Panc1 (cell line): ENCODE measurements at regions not wholly inside any gene's neighbourhood (a gene's known extent, or its start where the extent isn't known, plus 50 kb on each side); places are given as distances from the start of the nearest gene placed in this dataset.
"Not testable (repeated sequence)": the region's sequence is repeated elsewhere in the genome, so short reads cannot be mapped to it uniquely, and the experiment has no call there.

Experiments used
- POLR2AphosphoS5 ChIP-seq: IDR thresholded peaks from 2 replicates; pipeline ENCODE4 v1.6.1; 2012; ENCODE audit warnings: mild to moderate bottlenecking, low read depth, low read length, moderate library complexity
- SIN3A ChIP-seq: IDR thresholded peaks from 2 replicates; pipeline ENCODE4 v1.6.1; 2012; ENCODE audit warnings: low read depth, mild to moderate bottlenecking, low read length, moderate library complexity, borderline replicate concordance; ENCODE audit not compliant: insufficient read depth
- TCF7L2 ChIP-seq: IDR thresholded peaks from 2 replicates; pipeline ENCODE4 v1.6.1; 2011; ENCODE audit warnings: mild to moderate bottlenecking, low read depth, low read length, inconsistent platforms
- TF ChIP-seq, protein P1 (sequence below): fragments of 450-650 bp; IDR thresholded peaks from 2 replicates; pipeline ENCODE4 v1.5.1; 2017; ENCODE audit warnings: mild to moderate bottlenecking
- TF ChIP-seq, protein P2 (sequence below), 2 experiments: IDR thresholded peaks; 2 replicates each; pipeline ENCODE4 v1.6.1; 2011 to 2012; ENCODE audit warnings: low read depth in 2 of 2, control low read depth in 1 of 2, low read length in 1 of 2, mild to moderate bottlenecking in 1 of 2, moderate library complexity in 1 of 2; ENCODE audit not compliant: insufficient read depth in 1 of 2

DNA sequence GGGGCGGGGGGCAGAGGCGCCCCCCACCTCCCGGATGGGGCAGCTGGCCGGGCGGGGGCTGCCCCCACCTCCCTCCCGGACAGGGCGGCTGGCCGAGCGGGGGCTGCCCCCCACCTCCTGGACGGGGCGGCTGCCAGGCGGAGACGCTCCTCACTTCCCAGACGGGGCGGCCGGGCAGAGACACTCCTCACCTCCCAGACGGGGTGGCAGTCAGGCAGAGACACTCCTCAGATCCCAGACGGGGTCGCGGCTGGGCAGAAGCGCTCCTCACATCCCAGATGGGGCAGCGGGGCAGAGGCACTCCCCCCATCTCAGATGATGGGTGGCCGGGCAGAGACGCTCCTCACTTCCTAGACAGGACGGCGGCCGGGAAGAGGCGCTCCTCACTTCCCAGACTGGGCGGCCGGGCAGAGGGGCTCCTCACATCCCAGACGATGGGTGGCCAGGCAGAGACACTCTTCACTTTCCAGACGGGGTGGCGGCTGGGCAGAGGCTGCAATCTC is 240.1 kb downstream of the NPIPA7 start:
- TF ChIP-seq, protein P1, sequence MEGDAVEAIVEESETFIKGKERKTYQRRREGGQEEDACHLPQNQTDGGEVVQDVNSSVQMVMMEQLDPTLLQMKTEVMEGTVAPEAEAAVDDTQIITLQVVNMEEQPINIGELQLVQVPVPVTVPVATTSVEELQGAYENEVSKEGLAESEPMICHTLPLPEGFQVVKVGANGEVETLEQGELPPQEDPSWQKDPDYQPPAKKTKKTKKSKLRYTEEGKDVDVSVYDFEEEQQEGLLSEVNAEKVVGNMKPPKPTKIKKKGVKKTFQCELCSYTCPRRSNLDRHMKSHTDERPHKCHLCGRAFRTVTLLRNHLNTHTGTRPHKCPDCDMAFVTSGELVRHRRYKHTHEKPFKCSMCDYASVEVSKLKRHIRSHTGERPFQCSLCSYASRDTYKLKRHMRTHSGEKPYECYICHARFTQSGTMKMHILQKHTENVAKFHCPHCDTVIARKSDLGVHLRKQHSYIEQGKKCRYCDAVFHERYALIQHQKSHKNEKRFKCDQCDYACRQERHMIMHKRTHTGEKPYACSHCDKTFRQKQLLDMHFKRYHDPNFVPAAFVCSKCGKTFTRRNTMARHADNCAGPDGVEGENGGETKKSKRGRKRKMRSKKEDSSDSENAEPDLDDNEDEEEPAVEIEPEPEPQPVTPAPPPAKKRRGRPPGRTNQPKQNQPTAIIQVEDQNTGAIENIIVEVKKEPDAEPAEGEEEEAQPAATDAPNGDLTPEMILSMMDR: not testable (repeated sequence)
- TF ChIP-seq, protein P2, sequence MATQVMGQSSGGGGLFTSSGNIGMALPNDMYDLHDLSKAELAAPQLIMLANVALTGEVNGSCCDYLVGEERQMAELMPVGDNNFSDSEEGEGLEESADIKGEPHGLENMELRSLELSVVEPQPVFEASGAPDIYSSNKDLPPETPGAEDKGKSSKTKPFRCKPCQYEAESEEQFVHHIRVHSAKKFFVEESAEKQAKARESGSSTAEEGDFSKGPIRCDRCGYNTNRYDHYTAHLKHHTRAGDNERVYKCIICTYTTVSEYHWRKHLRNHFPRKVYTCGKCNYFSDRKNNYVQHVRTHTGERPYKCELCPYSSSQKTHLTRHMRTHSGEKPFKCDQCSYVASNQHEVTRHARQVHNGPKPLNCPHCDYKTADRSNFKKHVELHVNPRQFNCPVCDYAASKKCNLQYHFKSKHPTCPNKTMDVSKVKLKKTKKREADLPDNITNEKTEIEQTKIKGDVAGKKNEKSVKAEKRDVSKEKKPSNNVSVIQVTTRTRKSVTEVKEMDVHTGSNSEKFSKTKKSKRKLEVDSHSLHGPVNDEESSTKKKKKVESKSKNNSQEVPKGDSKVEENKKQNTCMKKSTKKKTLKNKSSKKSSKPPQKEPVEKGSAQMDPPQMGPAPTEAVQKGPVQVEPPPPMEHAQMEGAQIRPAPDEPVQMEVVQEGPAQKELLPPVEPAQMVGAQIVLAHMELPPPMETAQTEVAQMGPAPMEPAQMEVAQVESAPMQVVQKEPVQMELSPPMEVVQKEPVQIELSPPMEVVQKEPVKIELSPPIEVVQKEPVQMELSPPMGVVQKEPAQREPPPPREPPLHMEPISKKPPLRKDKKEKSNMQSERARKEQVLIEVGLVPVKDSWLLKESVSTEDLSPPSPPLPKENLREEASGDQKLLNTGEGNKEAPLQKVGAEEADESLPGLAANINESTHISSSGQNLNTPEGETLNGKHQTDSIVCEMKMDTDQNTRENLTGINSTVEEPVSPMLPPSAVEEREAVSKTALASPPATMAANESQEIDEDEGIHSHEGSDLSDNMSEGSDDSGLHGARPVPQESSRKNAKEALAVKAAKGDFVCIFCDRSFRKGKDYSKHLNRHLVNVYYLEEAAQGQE (IDR thresholded peaks at IDR 0.05; ENCODE audit: insufficient read depth in 1 of 2, low read depth in 2 of 2, low read length in 1 of 2): not testable (repeated sequence)
- TF ChIP-seq SIN3A, POLR2AphosphoS5, TCF7L2: not testable (repeated sequence)
